ENCODE measurements at regions not wholly inside any gene's neighbourhood (a gene's known extent, or its start where the extent isn't known, plus 50 kb on each side); places are given as distances from the start of the nearest gene placed in this dataset.

DNA sequence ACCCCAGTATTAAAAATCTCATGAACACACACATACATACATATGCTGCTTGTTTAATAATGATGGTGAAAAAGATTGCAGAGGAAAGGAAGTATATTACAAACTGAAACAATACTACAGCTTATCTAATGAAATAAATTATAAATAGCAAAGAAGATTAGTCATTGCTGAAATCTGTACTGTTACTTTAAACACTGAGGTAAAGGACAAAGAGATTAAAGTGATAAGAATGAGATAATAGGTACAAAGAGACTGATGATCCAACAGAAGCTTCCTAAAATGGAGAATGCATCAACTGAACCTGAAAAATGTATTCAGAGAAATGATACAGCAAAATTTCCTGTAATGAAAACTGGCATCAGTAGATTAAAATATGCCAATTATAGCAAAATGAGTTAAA is 91.5 kb upstream of the KCND2 start:
- Histone ChIP-seq H3K27ac (replicated peaks) (no peak overlapping the region), H3K27me3 (ENCODE audit: insufficient read depth, poor library complexity, severe bottlenecking) (no peaks in the 10 kb centered on the region), H3K4me3 (replicated peaks; ENCODE audit: insufficient read depth, low read length) (no peak overlapping the region)
- TF ChIP-seq, protein P1, sequence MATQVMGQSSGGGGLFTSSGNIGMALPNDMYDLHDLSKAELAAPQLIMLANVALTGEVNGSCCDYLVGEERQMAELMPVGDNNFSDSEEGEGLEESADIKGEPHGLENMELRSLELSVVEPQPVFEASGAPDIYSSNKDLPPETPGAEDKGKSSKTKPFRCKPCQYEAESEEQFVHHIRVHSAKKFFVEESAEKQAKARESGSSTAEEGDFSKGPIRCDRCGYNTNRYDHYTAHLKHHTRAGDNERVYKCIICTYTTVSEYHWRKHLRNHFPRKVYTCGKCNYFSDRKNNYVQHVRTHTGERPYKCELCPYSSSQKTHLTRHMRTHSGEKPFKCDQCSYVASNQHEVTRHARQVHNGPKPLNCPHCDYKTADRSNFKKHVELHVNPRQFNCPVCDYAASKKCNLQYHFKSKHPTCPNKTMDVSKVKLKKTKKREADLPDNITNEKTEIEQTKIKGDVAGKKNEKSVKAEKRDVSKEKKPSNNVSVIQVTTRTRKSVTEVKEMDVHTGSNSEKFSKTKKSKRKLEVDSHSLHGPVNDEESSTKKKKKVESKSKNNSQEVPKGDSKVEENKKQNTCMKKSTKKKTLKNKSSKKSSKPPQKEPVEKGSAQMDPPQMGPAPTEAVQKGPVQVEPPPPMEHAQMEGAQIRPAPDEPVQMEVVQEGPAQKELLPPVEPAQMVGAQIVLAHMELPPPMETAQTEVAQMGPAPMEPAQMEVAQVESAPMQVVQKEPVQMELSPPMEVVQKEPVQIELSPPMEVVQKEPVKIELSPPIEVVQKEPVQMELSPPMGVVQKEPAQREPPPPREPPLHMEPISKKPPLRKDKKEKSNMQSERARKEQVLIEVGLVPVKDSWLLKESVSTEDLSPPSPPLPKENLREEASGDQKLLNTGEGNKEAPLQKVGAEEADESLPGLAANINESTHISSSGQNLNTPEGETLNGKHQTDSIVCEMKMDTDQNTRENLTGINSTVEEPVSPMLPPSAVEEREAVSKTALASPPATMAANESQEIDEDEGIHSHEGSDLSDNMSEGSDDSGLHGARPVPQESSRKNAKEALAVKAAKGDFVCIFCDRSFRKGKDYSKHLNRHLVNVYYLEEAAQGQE (IDR thresholded peaks at IDR 0.05; ENCODE audit: insufficient replicate concordance, low read depth) = no peak
- TF ChIP-seq CTCF (IDR thresholded peaks at IDR 0.05; ENCODE audit: insufficient read depth, low read length) = no peak
- TF ChIP-seq POLR2AphosphoS5 (IDR thresholded peaks at IDR 0.05; ENCODE audit: low read depth) = no peak
- TF ChIP-seq GABPA (IDR thresholded peaks at IDR 0.05; ENCODE audit: low read depth) = no peak
- no peak for TF ChIP-seq SPI1 (IDR thresholded peaks at IDR 0.05; ENCODE audit: borderline replicate concordance, low read depth)
- DNase-seq (ENCODE audit: low read depth in 1 of 2, low spot score in 1 of 2) = no peak

DNA sequence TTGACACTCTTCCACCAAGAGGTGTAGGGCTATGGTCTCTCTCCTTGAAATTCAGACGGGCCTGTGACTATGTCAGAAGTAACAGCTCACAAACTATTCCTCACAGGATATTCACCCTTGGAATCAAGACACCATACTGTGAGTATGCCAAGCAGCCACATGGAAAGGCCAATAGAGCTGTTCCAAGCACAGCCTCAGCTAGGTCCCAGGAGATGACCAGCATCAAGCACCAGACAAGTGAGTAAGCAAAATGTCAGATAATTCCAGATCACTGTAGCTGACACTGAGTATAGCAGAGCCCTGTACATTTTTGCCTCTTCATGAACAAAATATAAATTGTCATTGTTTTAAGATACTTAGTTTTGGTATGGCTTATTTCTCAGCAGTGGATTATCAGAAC is 88.1 kb upstream of the KCND2 start:
- H3K27ac ChIP-seq (replicated peaks) = no peak overlapping the region
- H3K4me3 ChIP-seq (replicated peaks; ENCODE audit: insufficient read depth, low read length) = no peak overlapping the region
- DNase-seq (ENCODE audit: low read depth in 1 of 2, low spot score in 1 of 2) = no peak
- TF ChIP-seq GABPA (IDR thresholded peaks at IDR 0.05; ENCODE audit: low read depth) = no peak
- no peak for TF ChIP-seq POLR2AphosphoS5 (IDR thresholded peaks at IDR 0.05; ENCODE audit: low read depth)
- TF ChIP-seq, protein P1 (IDR thresholded peaks at IDR 0.05; ENCODE audit: insufficient replicate concordance, low read depth) = no peak
- no peak for TF ChIP-seq SPI1 (IDR thresholded peaks at IDR 0.05; ENCODE audit: borderline replicate concordance, low read depth)
- TF ChIP-seq CTCF (IDR thresholded peaks at IDR 0.05; ENCODE audit: insufficient read depth, low read length) = no peak
- no peaks in the 10 kb centered on the region for H3K27me3 ChIP-seq (ENCODE audit: insufficient read depth, poor library complexity, severe bottlenecking)

DNA sequence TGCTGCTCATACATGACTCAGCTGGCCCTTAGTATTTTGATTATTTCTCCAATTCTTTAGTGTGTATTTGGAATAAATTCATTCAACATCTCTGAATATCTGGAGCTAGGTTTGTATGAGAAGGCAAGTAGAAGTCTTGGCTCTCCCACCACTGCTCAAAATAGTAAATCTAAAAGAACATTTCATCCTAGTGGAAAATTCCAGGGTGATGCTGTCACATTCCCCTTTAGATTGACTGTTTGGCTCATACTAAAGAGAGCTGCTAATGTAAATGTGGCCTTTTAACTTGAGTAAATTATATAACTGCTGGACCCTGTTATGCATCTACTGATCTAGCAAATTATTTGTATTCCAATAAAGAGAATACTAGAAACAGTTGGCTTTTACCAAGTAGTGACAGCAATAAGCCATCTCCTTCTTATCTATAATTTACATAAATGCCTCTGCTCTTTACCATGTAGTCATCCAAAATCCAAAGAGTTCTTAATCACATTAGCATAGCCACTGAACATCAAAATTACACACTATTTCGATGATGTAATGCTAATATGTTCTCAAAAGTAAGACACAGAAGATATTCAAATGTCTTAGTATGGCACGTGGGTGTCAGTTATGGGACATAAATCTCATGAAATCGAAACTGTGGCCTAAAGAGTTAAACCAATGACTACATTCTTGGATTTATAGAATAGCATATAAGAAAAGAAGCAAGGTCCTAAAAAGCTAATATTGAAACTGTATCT is 86.9 kb upstream of the KCND2 start:
- Histone ChIP-seq H3K27ac (replicated peaks) (no peak overlapping the region), H3K4me3 (replicated peaks; ENCODE audit: insufficient read depth, low read length) (no peak overlapping the region), H3K27me3 (ENCODE audit: insufficient read depth, poor library complexity, severe bottlenecking) (no peaks in the 10 kb centered on the region)
- TF ChIP-seq, protein P1 (IDR thresholded peaks at IDR 0.05; ENCODE audit: insufficient replicate concordance, low read depth) = no peak
- TF ChIP-seq GABPA (IDR thresholded peaks at IDR 0.05; ENCODE audit: low read depth) (no peak), POLR2AphosphoS5 (IDR thresholded peaks at IDR 0.05; ENCODE audit: low read depth) (no peak), CTCF (IDR thresholded peaks at IDR 0.05; ENCODE audit: insufficient read depth, low read length) (no peak), SPI1 (IDR thresholded peaks at IDR 0.05; ENCODE audit: borderline replicate concordance, low read depth) (no peak)
- no peak for DNase-seq (ENCODE audit: low read depth in 1 of 2, low spot score in 1 of 2)
